HG03558 (cell line): ENCODE measurements at regions not wholly inside any gene's neighbourhood (a gene's known extent, or its start where the extent isn't known, plus 50 kb on each side); places are given as distances from the start of the nearest gene placed in this dataset.
"Not testable (repeated sequence)": the region's sequence is repeated elsewhere in the genome, so short reads cannot be mapped to it uniquely, and the experiment has no call there.

ENCODE experiments used
- ATAC-seq: cut with Tn5 transposase; IDR thresholded peaks from one replicate; pipeline ENCODE4 v1.9.1; 2021; ENCODE audit warnings: moderate number of reproducible peaks; ENCODE audit not compliant: unreplicated experiment; ENCODE audit errors: extremely low read depth

- ATAC-seq: no peak
Measured at GRCh38 chr1:67609577-67610341, 75.2 kb upstream of the GADD45A start.

GRCh38 chr1:67610450-67610849 lies 74.6 kb upstream of the GADD45A start:
- no peak for ATAC-seq

- no peak for ATAC-seq
Measured at GRCh38 chr1:67611846-67612245, 73.2 kb upstream of the GADD45A start.

- ATAC-seq: no peak
Measured at GRCh38 chr1:67612788-67613241, 72.2 kb upstream of the GADD45A start.

GRCh38 chr1:67613479-67613878 lies 71.5 kb upstream of the GADD45A start:
- ATAC-seq: not testable (repeated sequence)

- no peak for ATAC-seq
Measured at GRCh38 chr1:67614511-67614934, 70.5 kb upstream of the GADD45A start.

GRCh38 chr1:67615886-67616285 lies 69.1 kb upstream of the GADD45A start:
- no peak for ATAC-seq

GRCh38 chr1:67616394-67616985 lies 68.5 kb upstream of the GADD45A start:
- no peak for ATAC-seq

GRCh38 chr1:67618285-67619018 lies 66.5 kb upstream of the GADD45A start:
- no peak for ATAC-seq

GRCh38 chr1:67619080-67619479 lies 65.9 kb upstream of the GADD45A start:
- no peak for ATAC-seq

- no peak for ATAC-seq
Measured at GRCh38 chr1:67623906-67624305, 61.1 kb upstream of the GADD45A start.

GRCh38 chr1:67624680-67625079 lies 60.3 kb upstream of the GADD45A start:
- no peak for ATAC-seq

- no peak for ATAC-seq
Measured at GRCh38 chr1:67626090-67626860, 58.7 kb upstream of the GADD45A start.

- no peak for ATAC-seq
Measured at GRCh38 chr1:67626861-67627235, 58.2 kb upstream of the GADD45A start.

- ATAC-seq: no peak
Measured at GRCh38 chr1:67627336-67627735, 57.7 kb upstream of the GADD45A start.

GRCh38 chr1:67627906-67628305 lies 57.1 kb upstream of the GADD45A start:
- ATAC-seq: no peak

- ATAC-seq: no peak
Measured at GRCh38 chr1:67629370-67630075, 55.5 kb upstream of the GADD45A start.

GRCh38 chr1:67630438-67631045 lies 54.5 kb upstream of the GADD45A start:
- ATAC-seq: no peak

GRCh38 chr1:67632356-67632755 lies 52.6 kb upstream of the GADD45A start:
- ATAC-seq: no peak
